ENCODE measurements at regions not wholly inside any gene's neighbourhood (a gene's known extent, or its start where the extent isn't known, plus 50 kb on each side); places are given as distances from the start of the nearest gene placed in this dataset.
"Not testable (repeated sequence)": the region's sequence is repeated elsewhere in the genome, so short reads cannot be mapped to it uniquely, and the experiment has no call there.

GRCh38 chr1:104238991-104239390, 489.3 kb downstream of the AMY1C start:
- Histone ChIP-seq H3K9me3 (replicated peaks in 1 of 11) (no peaks in the 10 kb centered on the region), H3K36me3 (no peaks in the 10 kb centered on the region), H4K20me1 (no peaks in the 10 kb centered on the region), H3K27me3 (no peaks in the 10 kb centered on the region), H3K4me1 (no peaks in the 10 kb centered on the region), H3K4me2 (no peak overlapping the region), H3K4me3 (no peak overlapping the region), H3K27ac (no peak overlapping the region), H3K9ac (no peak overlapping the region)
- TF ChIP-seq Cebpa-rat (IDR thresholded peaks at IDR 0.05), result no peak

GRCh38 chr1:104248385-104248784, 498.7 kb downstream of the AMY1C start:
- no peak overlapping the region for H3K4me3 ChIP-seq
- TF ChIP-seq Cebpa-rat (IDR thresholded peaks at IDR 0.05), result no peak
- H3K9ac ChIP-seq, result no peak overlapping the region
- no peaks in the 10 kb centered on the region for H4K20me1 ChIP-seq
- H3K4me1 ChIP-seq, result no peaks in the 10 kb centered on the region
- no peaks in the 10 kb centered on the region for H3K9me3 ChIP-seq (replicated peaks in 1 of 11)
- no peak overlapping the region for H3K27ac ChIP-seq
- H3K4me2 ChIP-seq, result no peak overlapping the region
- H3K27me3 ChIP-seq, result no peaks in the 10 kb centered on the region
- no peaks in the 10 kb centered on the region for H3K36me3 ChIP-seq

DNA sequence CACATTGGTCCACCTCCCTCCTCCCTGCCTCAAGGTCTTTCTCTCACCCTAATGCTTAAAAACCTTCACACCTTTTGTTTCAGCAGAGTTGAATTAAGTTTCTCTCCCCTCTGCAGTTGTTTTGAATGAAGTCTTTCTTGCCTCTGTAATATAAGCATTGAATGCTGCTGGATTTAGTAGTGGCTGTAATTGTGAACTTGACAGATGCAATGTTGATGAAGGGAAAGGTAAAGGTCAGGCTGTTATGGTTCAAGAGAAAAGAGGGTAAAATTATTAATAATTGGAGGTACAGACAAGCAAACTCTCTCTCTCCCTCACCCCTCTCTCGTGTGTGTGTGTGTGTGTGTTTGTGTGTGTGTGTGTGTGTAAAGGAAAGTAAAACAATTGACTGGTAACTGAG, 509.8 kb downstream of the AMY1C start:
- Histone ChIP-seq H3K36me3 (no peaks in the 10 kb centered on the region), H3K4me2 (no peak overlapping the region), H3K9me3 (replicated peaks in 1 of 11) (no peaks in the 10 kb centered on the region), H3K9ac (no peak overlapping the region), H3K4me3 (no peak overlapping the region), H3K4me1 (no peaks in the 10 kb centered on the region; a peak in 1 of 20 replicates), H3K27me3 (no peaks in the 10 kb centered on the region), H4K20me1 (no peaks in the 10 kb centered on the region), H3K27ac (no peak overlapping the region)
- no peak for TF ChIP-seq Cebpa-rat (IDR thresholded peaks at IDR 0.05)

- not testable (repeated sequence) for H3K36me3 ChIP-seq; H3K4me1 ChIP-seq; H3K9me3 ChIP-seq (replicated peaks in 1 of 11); H3K27me3 ChIP-seq; H3K27ac ChIP-seq; H3K4me2 ChIP-seq; H3K4me3 ChIP-seq; H4K20me1 ChIP-seq; H3K9ac ChIP-seq
These were observed 513.4 kb downstream of the AMY1C start for GRCh38 chr1:104263110-104263509.

- Histone ChIP-seq H4K20me1 (no peaks in the 10 kb centered on the region), H3K4me1 (no peaks in the 10 kb centered on the region; a peak in 1 of 20 replicates), H3K9ac (no peak overlapping the region), H3K36me3 (no peaks in the 10 kb centered on the region), H3K27ac (no peak overlapping the region), H3K9me3 (replicated peaks in 1 of 11) (no peaks in the 10 kb centered on the region), H3K4me3 (no peak overlapping the region), H3K27me3 (no peaks in the 10 kb centered on the region), H3K4me2 (no peak overlapping the region)
- TF ChIP-seq Cebpa-rat (IDR thresholded peaks at IDR 0.05), result no peak
These were observed 514.8 kb downstream of the AMY1C start for GRCh38 chr1:104264521-104264920.

GRCh38 chr1:104265163-104265562, 515.5 kb downstream of the AMY1C start:
- Histone ChIP-seq H3K36me3 (no peaks in the 10 kb centered on the region), H3K27ac (no peak overlapping the region), H3K27me3 (no peaks in the 10 kb centered on the region), H3K4me2 (no peak overlapping the region), H3K4me1 (no peaks in the 10 kb centered on the region), H3K4me3 (no peak overlapping the region), H4K20me1 (no peaks in the 10 kb centered on the region), H3K9ac (no peak overlapping the region), H3K9me3 (replicated peaks in 1 of 11) (no peaks in the 10 kb centered on the region)
- no peak for TF ChIP-seq Cebpa-rat (IDR thresholded peaks at IDR 0.05)

DNA sequence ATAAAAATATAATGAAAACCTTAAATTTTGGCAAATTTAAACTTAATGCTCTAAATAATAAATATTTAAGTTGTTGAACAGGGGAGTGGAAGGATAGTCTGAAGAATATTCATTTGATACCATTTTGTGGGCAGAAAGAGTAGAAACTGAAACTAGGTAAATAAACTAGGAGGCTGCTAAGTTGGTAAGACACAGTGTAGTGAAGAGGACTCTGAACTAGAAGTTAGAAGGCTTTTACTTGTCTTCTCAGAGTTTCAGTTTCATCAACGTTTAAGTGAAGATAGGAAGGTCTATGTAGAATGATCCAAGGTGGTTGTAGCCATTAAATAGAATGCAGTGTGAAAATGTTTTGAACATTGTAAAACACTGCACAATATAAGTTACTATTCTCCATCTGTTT, 516.9 kb downstream of the AMY1C start:
- H3K9ac ChIP-seq, result no peak overlapping the region
- TF ChIP-seq Cebpa-rat (IDR thresholded peaks at IDR 0.05), result no peak

GRCh38 chr1:104288322-104288721, 538.6 kb downstream of the AMY1C start:
- H3K27ac ChIP-seq; H3K4me3 ChIP-seq; H3K4me2 ChIP-seq; H3K36me3 ChIP-seq; H3K27me3 ChIP-seq; H4K20me1 ChIP-seq; H3K9ac ChIP-seq; H3K9me3 ChIP-seq (replicated peaks in 1 of 11); H3K4me1 ChIP-seq: not testable (repeated sequence)

More for the DNA sequence above, 516.9 kb downstream of the AMY1C start:
- H3K4me1 ChIP-seq, result no peaks in the 10 kb centered on the region
- no peak overlapping the region for H3K27ac ChIP-seq
- H3K4me2 ChIP-seq, result no peak overlapping the region
- H3K36me3 ChIP-seq, result no peaks in the 10 kb centered on the region
- H3K4me3 ChIP-seq, result no peak overlapping the region
- H3K27me3 ChIP-seq, result no peaks in the 10 kb centered on the region
- no peaks in the 10 kb centered on the region for H3K9me3 ChIP-seq (replicated peaks in 1 of 11)
- H4K20me1 ChIP-seq, result no peaks in the 10 kb centered on the region

- H3K4me3 ChIP-seq, result no peak overlapping the region
- H3K4me1 ChIP-seq, result no peaks in the 10 kb centered on the region
- no peaks in the 10 kb centered on the region for H4K20me1 ChIP-seq
- no peak overlapping the region for H3K9ac ChIP-seq
- no peaks in the 10 kb centered on the region for H3K9me3 ChIP-seq (replicated peaks in 1 of 11)
- no peak for TF ChIP-seq Cebpa-rat (IDR thresholded peaks at IDR 0.05)
- H3K27me3 ChIP-seq, result no peaks in the 10 kb centered on the region
- no peaks in the 10 kb centered on the region for H3K36me3 ChIP-seq
- no peak overlapping the region for H3K4me2 ChIP-seq
- H3K27ac ChIP-seq, result no peak overlapping the region
These were observed 541.5 kb downstream of the AMY1C start for GRCh38 chr1:104291156-104291555.

DNA sequence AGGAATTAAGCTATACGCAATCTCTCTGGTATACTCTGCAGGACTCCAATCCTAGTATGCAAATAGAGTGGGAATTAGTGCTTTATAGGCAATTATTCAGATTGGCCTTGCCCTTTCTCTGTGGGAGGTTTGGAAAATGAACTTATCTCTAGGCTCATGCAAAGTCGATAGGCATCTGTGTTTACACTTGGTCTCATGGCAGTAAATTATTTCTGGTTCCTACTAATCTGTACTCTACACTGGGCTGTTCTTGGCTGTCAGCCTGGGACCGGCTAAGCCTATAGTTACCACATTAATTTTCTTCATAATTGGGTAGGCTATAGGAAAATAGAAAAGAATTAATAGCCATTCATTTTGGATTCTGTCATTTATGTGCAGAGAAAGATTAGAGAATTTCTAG, 544.6 kb downstream of the AMY1C start:
- Histone ChIP-seq H3K9me3 (replicated peaks in 1 of 11) (no peaks in the 10 kb centered on the region), H3K9ac (no peak overlapping the region), H3K27ac (no peak overlapping the region), H3K4me1 (no peaks in the 10 kb centered on the region), H4K20me1 (no peaks in the 10 kb centered on the region), H3K4me2 (no peak overlapping the region), H3K4me3 (no peak overlapping the region), H3K36me3 (no peaks in the 10 kb centered on the region), H3K27me3 (no peaks in the 10 kb centered on the region)
- no peak for TF ChIP-seq Cebpa-rat (IDR thresholded peaks at IDR 0.05)

DNA sequence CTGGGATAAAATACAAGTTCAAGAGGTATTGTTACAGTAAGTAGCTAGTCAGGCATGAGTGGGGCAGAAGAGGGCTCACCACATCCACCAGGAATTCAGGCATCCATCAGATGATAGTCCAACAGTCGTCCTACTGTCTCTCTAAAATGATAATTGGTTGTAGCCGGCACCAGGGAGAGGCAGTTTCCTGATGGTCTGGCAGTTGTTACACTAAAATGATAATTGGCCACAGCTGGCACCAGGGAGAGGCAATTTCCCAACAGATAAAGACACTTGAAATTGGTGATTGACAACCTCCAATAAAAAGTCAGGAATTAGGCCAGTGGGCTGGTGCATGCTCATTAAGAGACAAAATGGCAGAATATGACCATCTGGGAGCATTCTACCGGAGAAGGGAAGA, 545.8 kb downstream of the AMY1C start:
- no peaks in the 10 kb centered on the region for H3K27me3 ChIP-seq
- no peaks in the 10 kb centered on the region for H3K9me3 ChIP-seq (replicated peaks in 1 of 11)
- H3K4me2 ChIP-seq, result no peak overlapping the region
- no peak overlapping the region for H3K9ac ChIP-seq
- no peak overlapping the region for H3K27ac ChIP-seq
- no peaks in the 10 kb centered on the region for H4K20me1 ChIP-seq
- H3K36me3 ChIP-seq, result no peaks in the 10 kb centered on the region
- no peak overlapping the region for H3K4me3 ChIP-seq
- TF ChIP-seq Cebpa-rat (IDR thresholded peaks at IDR 0.05), result no peak
- H3K4me1 ChIP-seq, result no peaks in the 10 kb centered on the region
